Stimulated activated naive CD4-positive, alpha-beta T cell (primary cell): ENCODE measurements at regions not wholly inside any gene's neighbourhood (a gene's known extent, or its start where the extent isn't known, plus 50 kb on each side); places are given as distances from the start of the nearest gene placed in this dataset.
A peak's percentile ranks its signal among the peaks of the same experiment; 100 is the strongest.

Experiments used
- DNase-seq, 6 experiments: peaks; one replicate each; lab custom pipeline; 2025; lab: John Stamatoyannopoulos, UW

GRCh38 chr9:20197976-20198685 lies 409.3 kb upstream of the SLC24A2 start:
- DNase-seq, result peak in 1 of 6 experiments; percentile 2

- DNase-seq, result no peak
These were observed 402.5 kb upstream of the SLC24A2 start for GRCh38 chr9:20191228-20191840.

- no peak for DNase-seq
These were observed 401.0 kb upstream of the SLC24A2 start for GRCh38 chr9:20189871-20190270.

- DNase-seq, result no peak
These were observed 400.0 kb upstream of the SLC24A2 start for GRCh38 chr9:20188616-20189369.

GRCh38 chr9:20187318-20187717 lies 398.5 kb upstream of the SLC24A2 start:
- no peak for DNase-seq

GRCh38 chr9:20186823-20187222 lies 398.0 kb upstream of the SLC24A2 start:
- DNase-seq, result no peak

- DNase-seq, result no peak
These were observed 397.4 kb upstream of the SLC24A2 start for GRCh38 chr9:20186231-20186630.

- DNase-seq, result no peak
These were observed 395.7 kb upstream of the SLC24A2 start for GRCh38 chr9:20184541-20184940.

- no peak for DNase-seq
These were observed 389.8 kb upstream of the SLC24A2 start for GRCh38 chr9:20178679-20179078.

- DNase-seq, result no peak
These were observed 389.4 kb upstream of the SLC24A2 start for GRCh38 chr9:20178197-20178596.

GRCh38 chr9:20170122-20170521 lies 381.3 kb upstream of the SLC24A2 start:
- DNase-seq, result no peak

- no peak for DNase-seq
These were observed 363.4 kb upstream of the SLC24A2 start for GRCh38 chr9:20152151-20152725.

- no peak for DNase-seq
These were observed 359.6 kb upstream of the SLC24A2 start for GRCh38 chr9:20148416-20148815.

GRCh38 chr9:20144197-20144596 lies 355.4 kb upstream of the SLC24A2 start:
- peak in 1 of 6 experiments; percentile 4 for DNase-seq

GRCh38 chr9:20139763-20140290 lies 351.0 kb upstream of the SLC24A2 start:
- no peak for DNase-seq

GRCh38 chr9:20138841-20139240 lies 350.0 kb upstream of the SLC24A2 start:
- DNase-seq, result no peak

GRCh38 chr9:20138116-20138515 lies 349.3 kb upstream of the SLC24A2 start:
- no peak for DNase-seq

- no peak for DNase-seq
These were observed 348.6 kb upstream of the SLC24A2 start for GRCh38 chr9:20137425-20137824.

- no peak for DNase-seq
These were observed 346.4 kb upstream of the SLC24A2 start for GRCh38 chr9:20135119-20135697.

GRCh38 chr9:20125727-20126126 lies 336.9 kb upstream of the SLC24A2 start:
- no peak for DNase-seq

GRCh38 chr9:20119566-20119965 lies 330.7 kb upstream of the SLC24A2 start:
- DNase-seq, result no peak

- no peak for DNase-seq
These were observed 329.1 kb upstream of the SLC24A2 start for GRCh38 chr9:20117986-20118385.
